Medulla oblongata (tissue), 1 donor: ENCODE measurements at regions not wholly inside any gene's neighbourhood (a gene's known extent, or its start where the extent isn't known, plus 50 kb on each side); places are given as distances from the start of the nearest gene placed in this dataset.

Experiments used
- DNase-seq: peaks from one replicate; pipeline ENCODE4 v3.0.0-alpha.2; 2015; ENCODE audit errors: extremely low spot score

DNA sequence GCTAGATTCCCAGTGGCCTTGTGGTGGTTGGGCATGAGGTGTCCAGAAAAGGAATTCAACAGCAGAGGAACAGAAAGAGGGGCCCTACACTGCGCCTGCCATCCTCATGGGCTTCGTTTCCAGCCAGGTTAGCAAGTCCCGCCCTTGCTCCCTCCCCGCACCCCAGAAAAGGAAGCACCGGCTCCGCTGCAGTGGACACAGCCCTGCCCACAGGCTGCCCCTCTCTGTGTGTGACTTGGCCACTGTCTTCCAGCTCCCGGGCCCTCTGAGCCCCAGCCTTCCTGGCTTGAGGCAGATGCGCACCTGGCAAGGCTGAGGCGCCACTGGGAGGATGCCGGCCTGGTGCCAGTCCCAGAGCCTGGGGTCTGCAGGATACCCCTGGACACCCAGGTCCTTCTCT lies 305.0 kb upstream of the IRX4 start:
- no peak for DNase-seq

DNA sequence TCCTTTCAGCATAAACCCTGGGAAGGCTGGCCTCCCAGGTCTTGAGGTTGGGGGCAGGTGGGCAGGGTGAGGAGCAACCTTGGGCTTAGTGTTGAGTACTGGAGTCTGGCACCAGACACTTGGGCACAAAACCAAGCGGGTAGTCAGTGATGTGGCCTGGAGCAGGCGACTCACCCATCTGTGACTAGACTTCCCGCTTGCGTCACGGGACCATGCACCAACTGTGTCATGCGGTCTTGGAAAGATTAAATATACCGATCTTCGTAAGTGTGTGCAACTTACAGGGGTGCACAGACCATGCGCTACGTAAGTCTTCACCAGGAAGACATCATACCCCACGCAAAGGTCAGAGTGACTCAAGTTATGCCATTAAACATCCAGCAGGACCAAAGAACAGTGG lies 304.4 kb upstream of the IRX4 start:
- DNase-seq: no peak

DNA sequence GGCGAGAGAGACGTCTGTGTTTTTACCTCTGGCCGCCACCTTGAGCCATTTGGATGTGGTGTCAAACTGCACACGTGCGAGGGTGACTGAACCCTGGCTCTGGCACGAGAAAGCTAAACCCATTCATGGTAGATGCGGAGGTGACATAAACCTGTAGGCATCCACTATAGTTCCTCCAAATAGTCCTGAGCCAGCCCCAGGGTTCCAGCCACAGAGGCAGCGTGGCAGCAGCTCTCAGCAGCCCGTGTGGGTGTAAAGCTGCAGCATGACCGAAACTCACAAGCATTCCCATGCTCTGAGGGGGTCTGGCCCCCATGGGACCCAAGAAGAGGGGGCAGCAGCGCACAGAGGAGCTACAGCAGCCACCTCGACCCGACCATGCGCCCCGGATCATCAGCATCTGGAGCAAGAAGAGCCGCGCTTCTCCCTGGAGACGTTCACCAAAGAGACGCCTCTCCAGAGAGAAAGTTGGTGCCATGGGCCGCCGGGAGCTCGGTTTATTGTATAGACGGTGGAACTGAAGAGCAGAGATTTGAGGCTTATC lies 303.8 kb upstream of the IRX4 start:
- no peak for DNase-seq

DNA sequence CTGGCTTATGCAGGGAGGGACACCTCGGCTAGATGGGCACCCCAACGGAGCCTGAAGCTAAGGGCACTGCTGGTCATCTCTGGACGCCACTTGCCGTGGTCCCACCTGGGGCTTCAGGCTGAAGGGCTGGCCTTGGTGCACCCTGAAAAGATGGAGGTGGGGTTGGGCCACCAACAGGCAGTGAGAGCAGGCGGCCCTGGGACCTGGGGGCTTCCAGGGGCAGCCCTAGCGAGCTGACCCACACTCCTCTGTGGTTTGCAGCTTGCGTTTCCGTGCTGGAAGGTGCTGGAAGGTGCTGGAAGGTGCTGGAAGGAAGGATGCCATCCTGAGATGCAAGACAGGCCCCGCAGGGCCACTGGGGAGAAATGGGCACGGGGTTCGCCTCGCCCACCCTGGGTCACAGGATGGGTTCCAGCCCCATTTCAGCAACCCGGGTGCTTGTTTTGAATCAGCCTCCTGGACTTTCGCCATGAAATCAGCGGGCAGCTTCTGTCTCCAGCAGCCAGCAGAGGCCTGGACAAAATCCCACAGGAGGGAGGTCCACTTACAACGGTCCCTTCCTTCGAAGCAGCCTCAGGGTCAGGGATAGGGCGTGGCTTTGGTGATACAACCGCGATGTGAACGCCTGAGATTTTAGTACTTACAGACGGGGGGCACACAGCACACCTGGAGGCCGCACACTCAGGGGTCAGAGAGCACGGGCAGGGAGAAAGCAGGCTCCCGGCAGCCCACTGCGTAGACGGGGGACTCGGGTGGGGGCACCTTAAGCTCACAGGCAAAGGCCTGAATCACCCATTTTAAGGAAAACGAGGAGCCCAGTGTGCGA lies 303.1 kb upstream of the IRX4 start:
- no peak for DNase-seq

DNA sequence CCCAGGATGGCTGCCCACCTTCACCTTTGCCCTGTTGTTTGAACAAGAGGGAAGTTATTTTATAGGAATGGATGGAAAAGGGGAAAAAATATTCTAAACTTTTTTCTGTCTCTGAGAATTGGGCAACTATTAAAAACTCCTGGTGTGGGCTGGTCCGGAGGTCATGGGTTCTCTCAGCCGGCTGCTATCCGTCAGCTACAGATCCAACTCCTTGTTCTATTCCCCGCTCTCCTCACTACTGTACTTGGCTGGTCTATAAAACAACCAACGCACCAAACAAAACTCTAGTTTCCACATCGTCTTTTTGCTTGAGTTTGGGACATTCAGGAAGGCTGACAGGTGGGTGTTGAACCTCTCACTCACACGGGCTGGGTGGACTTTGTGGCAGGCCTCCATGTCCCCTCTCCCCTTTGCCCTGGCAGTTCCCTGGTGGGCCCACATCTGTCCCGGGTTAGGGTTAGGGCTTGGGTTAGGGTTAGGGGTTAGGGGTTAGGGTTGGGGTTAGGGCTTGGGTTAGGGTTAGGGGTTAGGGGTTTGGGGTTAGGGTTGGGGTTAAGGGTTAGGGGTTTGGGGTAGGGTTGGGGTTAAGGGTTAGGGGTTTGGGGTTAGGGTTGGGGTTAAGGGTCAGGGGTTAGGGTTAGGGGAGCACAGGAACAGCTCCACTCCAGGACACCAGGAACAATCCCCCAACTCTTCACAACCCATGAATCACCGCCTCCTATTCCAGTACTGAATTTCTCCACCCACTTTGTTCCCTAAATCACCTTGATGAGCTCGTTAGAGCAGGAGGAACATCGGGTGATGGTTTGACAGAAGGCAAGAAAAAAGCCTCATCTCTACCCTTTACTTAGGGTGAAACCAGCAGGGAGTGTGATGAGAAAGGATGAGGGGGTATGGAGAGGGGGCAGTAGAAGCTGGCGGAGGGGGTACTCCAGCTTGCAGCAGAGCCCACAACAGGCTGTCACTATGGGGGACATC lies 302.1 kb upstream of the IRX4 start:
- DNase-seq: no peak

DNA sequence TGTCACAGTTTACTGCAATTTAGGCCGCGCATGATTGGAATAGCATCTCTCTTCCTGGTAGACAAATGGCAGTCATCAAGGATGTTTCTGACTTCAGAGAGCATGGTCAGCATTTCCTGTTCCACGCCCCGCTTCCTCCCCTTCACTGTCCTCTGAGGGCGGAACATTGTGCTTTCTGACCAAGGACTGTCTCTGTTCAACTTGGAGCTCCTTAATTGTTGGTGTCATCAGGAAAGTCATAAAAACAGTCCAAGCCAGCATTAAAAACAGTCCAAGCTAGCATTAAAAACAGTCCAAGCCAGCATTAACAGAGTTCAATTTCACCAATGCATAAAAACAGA lies 301.3 kb upstream of the IRX4 start:
- DNase-seq: no peak

DNA sequence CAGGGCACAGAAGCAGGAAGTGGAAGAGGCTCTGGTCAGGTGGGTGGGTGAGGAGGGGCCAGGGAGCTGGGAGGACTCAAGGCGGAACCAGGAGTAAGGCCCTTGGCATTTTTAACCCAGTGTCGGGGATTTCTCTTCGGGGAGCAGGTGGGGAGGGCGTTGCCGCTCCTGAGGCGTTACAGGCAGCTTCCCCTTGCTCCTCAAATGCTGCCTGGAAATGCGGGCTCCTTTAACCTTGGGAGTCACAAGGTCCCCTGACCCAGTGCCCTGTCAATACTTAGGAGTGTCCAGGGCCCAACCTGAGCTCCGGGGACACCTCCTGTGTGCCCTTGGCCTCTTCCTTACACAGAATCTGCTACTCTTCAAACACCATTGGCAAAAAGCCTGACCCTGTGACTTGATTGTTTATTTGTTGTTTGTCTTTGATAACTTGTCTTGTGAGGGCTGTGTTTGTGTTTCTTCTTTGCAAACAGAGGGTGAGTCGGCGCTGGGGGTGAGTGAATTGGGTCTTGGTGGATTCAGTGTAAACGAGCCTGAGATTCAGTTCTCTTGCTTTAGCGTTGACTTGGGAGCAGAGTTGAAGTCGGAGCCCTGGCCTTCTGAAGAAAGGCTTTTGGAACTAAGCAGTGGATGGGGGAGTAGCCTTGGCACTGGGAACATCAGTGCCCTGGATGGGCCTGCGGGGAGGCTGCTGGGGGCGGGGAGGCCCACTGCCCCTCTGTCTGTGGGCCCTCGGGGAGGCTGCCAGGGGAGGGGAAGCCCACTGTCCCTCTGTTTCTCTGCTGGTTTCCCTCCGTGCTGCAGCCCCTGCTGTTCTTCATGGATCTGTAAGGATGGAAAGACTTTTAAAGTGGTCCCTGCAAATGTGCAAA lies 300.7 kb upstream of the IRX4 start:
- DNase-seq: no peak

DNA sequence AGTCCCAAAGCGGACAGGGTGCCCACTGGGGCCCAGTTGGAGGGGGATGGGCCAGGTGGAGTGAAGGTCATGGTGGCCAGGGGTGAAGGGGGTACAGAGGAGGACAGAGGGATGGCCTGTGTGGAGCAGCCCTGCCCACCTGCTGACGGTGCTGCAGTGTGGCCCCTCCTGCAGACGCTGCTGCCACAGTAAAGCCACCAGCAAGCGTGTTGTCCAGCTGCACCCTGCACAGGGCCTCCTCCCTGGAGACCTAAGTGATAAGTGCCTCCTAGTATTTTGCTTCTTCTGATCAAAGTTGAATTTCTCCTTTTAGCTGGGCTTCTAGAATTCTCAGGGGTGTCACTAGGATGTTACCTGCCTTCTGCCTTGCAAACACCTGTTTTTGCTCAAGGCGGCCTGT lies 299.3 kb upstream of the IRX4 start:
- DNase-seq: no peak

DNA sequence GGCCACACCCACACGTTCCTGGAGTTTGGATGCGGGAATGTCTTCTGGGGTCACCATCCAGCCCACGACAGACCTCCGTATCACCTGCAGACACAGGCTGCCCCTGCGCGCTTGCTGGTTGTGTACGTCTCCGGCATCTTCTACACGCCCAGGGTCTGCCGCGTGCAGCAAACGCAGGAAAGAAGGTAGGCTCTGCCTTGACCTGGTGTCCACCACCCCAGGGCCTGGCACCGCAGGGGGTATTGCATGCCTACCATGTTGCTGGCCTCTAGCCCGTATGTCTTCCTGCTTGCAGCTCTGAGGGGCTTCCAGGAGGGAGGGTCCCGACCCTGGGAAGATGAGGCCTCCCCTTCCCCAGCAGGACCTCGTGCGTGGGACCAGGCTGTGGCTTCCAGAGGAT lies 298.8 kb upstream of the IRX4 start:
- DNase-seq: no peak

DNA sequence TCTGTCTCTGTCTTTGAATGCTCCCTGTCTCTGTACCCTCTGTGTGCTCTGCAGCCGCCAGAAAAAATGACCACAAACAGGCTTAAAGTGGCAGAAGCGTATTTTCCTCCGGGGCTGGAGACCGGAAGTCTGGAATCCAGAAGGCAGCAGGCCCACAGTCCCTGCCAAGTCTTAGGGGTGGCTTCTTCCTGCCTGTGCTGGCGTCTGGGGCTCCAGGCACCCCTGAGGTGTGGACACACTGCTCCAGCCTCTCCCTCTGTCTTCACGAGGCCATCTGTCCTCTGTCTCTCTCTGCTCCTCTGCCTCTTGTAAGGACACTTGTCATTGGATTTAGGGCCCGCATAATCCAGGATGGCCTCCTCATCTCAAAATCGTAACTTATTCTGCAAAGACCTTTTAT lies 298.4 kb upstream of the IRX4 start:
- no peak for DNase-seq

DNA sequence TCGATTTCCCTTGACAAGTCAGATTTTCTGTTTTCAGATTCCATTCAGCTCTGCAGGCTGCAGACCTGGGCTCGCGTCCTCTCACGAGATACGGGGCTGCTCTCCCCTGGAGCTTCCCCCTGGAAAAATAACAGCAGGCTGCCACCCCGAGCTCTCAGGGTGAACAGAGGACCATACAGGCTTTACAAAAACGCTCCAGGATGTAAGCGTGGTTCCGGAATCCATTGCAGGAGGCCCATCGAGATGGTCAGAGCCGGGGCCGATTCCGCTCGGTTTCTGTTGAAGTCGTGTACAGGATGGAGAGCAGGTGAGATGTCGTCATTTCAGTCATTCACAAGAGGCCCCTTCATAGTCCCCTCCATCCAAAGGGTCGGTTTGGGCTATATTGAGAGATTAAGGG lies 297.7 kb upstream of the IRX4 start:
- no peak for DNase-seq

DNA sequence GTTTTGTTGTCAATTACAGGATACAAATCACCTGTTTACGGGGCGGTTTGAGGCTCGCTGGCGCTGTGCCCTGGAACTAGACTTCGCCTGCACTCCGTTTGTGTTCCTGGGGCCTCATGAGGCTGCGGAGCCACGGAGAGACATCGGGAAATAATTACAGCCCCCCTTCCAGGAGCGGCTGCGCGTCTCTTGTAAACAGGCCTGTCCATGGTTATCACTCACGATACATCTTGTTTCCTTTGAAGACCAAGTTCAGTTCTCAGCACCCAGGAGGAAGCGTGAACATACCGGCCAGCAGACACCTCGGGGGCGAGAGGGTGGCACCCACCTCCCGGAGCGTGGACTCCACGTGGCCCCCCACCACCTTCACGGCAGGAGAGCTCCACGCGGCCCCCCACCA lies 297.1 kb upstream of the IRX4 start:
- no peak for DNase-seq

DNA sequence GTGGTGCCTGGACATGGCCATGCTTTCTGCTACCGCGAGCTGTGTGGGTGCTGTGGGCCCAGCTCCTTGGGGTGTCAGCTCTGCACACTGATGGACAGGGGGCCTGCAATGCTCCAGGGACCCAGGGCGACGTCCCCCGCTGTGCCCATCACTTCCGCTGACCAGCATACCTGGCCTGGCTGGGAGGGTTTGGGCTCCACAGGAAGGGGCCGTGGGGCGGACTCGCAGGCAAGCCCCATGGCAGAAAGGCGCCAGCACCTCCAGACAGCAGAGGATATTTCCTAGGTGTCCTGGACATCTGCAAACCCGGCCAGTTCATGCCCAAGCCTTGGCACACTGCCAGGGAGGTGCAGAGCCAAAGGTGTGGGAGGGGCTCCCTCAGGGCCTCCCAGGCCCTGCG lies 295.8 kb upstream of the IRX4 start:
- DNase-seq: no peak

DNA sequence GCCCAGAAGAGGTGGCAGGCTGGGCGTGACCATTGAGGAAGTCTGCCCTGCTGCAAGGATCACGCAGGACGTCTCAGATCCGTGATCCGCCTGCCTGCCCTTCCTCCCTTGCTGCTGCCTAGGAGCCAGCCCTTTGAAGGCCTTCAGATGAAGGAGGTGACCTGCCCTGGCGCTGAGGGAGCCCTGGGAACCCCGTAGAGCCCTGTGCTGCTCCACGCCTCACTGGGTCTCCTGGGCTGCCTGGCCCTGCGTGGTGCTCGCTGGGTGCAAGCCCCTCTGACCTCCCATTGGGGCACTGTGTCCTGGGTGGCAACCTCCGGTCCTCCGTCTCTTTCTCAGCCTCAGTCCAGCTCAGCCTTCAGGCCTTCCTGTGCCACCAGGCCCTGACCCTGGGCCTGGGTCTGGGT lies 295.3 kb upstream of the IRX4 start:
- DNase-seq: no peak

DNA sequence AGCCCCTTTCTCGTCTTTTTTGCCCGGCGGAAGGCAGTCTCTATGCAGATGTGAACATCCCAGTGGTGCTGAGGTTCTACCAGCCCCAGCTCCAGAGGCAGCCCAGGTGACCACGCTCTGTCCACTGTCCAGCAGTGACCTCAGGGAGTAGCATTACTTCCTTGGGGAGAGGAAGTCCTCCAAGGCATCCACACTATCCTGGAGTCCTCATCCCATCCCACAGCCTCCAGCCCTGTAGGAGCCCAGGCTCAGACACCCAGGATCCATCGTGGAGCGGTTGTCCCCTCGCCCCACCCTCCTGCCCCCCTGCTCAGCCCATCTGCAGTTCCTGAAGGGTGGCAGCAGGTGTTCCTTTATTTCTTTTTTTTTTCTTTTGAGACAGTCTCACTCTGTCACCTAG lies 294.5 kb upstream of the IRX4 start:
- no peak for DNase-seq

DNA sequence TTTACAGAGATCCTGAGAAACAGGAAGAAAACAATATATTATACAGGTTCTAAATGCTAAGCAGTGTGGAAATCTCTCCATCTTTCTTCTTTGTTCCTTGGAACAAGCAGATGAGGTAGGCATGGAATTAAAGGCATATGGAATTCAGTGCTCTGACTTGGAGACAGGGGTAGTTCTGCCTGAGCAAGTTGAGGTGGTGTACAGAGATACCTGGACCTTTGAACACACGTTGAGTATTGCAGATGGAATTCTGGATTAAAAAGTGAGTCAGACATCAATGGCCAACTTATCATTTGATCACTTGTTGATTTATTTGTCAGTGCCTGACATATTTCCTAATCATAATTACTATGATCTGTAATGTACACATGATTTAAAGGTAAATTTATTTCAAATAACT lies 293.9 kb upstream of the IRX4 start:
- no peak for DNase-seq

DNA sequence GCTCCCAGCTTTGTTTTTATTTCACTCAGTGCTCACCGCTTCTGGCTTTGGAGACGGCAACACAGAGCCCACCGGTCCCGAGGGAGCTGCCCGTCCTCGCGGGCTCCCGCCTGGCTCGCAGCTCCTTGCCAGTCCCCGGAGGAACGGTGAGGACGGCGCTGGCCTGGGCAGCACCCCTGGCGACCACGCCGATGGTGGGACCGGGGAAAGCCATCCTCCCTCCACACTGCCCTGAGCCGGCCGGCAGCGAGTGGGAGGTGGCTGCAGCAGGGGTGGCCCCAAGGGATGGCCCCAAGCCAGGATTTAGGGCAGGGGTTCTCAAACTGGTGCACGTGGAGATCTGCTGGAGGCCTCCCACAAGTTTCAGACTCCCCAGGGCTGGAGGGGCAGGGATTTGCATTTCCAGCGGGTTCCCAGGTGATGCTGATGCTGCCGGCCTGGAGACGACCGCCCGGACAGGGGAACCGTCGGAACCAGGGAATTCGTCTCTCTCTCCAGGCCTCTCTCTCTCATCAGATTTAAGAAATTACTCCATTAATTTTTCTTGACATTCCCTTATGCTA lies 293.2 kb upstream of the IRX4 start:
- DNase-seq: no peak

DNA sequence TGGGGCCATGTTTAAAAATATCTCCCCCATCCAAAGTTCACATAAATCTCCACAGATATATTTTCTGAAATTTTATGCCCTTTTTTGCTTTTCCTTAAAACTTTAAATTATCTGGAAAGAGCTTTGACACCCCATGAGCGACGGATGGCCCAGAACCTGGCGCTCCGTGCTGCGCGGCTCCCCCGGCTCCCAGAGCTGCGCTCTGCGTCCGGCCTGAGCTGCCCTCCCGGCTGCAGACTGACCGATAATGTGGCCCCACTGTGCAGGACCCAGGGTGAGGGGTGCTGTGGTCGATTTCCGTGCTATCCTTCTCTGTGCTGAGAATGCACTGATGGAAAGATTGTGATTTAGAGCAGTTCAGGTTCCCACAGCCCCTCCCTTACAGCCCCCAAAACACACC lies 292.3 kb upstream of the IRX4 start:
- no peak for DNase-seq

DNA sequence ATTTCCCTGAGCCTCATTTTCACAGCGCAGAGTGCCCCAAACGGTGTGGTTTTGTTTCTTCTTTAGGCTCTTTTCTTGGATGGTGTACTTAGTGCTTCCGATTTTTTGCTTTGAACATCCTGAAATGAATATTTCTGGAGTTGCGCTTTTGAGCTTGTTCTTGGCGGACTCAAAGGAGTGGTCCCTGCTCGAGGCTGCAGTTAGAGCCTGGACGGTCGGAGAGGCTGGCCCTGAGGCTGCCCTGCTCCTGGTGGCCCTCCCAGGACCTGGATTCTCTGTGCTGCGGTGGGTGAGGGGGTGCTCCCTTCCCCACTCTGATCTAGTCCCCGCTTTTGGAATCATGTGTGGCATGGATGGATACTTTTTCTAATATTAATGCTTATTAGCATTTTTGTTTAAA lies 291.8 kb upstream of the IRX4 start:
- no peak for DNase-seq

DNA sequence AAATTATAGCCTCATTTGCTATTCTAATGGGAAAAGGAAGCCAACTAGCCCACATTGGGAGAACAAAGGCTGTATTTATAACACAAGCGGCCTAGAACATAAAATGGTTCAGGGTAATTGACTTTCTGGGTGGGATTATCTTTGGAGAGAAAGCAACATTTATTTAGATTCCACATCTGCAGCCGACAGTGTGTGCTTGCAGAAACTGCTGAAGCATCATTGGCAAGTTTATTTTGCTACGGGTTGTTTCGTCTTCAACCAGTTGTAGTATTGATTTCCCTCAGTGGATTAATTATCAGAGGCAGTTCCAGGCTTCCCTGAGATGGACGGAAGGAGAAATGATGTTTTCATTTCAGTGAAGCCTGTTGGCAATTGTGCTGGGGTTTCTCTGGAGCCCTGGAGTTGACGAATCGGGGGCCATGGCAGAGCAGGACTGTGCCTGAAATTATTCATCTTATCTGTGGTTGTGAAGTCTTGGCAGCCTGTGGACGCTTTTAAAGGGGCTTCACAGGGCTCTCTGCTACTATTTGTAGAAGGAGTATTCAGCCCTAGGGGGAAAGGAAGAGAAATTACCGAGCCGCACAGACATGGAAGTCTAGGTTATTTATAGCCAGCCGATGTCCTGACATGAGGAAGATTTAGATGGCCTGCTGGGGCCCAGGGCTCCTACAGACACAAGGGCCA lies 290.6 kb upstream of the IRX4 start:
- no peak for DNase-seq

DNA sequence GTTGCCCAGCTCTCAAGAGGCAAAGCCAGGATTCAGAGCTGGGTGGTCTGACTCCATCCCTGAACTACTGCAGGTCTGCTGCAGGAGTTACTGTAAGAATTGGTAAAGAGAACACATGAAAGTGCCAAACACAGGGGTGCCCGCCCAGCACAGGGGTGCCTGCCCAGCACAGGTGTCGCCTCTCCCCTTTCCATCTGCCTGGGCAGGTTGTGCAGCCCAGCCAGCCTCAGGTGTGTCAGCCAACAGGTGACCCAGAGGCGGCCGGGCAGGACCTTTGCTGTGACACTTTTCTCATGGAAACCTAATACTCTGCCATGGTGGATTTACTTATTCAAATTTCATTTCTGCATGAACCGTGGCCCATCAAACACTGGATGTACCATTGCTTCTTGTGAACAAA lies 289.7 kb upstream of the IRX4 start:
- no peak for DNase-seq
